Mammary epithelial cell (primary cell): ENCODE measurements at regions not wholly inside any gene's neighbourhood (a gene's known extent, or its start where the extent isn't known, plus 50 kb on each side); places are given as distances from the start of the nearest gene placed in this dataset.

Source experiments
- EZH2 ChIP-seq: IDR thresholded peaks from 2 replicates; pipeline ENCODE4 v1.6.1; 2012; ENCODE audit warnings: low read length, inconsistent platforms, borderline replicate concordance
- TF ChIP-seq, protein P1 (sequence below), 2 donors: IDR thresholded peaks in 1 of 2; conservative IDR thresholded peaks in 1 of 2; 2 replicates each; pipeline ENCODE4 v1.5.1; 2011 to 2012; ENCODE audit warnings: inconsistent platforms in 2 of 2, low read length in 2 of 2, mild to moderate bottlenecking in 2 of 2, control low read depth in 1 of 2, low read depth in 1 of 2; ENCODE audit not compliant: insufficient read depth in 1 of 2; ENCODE audit errors: extremely low read depth in 1 of 2

DNA sequence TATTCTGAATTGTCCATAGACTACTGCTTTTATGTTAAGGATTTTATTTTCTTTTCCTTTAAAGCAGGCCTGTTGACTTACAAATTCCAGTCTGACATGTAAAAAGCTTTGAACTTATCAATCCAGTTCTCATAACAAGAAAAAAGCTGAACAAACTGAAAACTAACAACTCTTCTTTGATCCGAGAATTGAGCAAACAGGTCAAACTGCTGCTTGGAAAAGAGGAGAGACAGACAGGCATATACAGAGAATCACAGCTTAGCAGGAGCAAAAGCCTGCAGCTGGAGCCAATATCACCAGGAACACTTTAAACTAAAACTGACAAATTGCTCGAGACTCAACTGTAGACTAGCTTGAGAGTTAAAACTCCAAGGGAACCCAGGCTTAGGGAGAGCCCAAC, 85.8 kb downstream of the HINT1 start:
- TF ChIP-seq, protein P1, sequence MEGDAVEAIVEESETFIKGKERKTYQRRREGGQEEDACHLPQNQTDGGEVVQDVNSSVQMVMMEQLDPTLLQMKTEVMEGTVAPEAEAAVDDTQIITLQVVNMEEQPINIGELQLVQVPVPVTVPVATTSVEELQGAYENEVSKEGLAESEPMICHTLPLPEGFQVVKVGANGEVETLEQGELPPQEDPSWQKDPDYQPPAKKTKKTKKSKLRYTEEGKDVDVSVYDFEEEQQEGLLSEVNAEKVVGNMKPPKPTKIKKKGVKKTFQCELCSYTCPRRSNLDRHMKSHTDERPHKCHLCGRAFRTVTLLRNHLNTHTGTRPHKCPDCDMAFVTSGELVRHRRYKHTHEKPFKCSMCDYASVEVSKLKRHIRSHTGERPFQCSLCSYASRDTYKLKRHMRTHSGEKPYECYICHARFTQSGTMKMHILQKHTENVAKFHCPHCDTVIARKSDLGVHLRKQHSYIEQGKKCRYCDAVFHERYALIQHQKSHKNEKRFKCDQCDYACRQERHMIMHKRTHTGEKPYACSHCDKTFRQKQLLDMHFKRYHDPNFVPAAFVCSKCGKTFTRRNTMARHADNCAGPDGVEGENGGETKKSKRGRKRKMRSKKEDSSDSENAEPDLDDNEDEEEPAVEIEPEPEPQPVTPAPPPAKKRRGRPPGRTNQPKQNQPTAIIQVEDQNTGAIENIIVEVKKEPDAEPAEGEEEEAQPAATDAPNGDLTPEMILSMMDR (conservative IDR thresholded peaks at IDR 0.05 in 1 of 2, IDR thresholded peaks at IDR 0.05 in 1 of 2; ENCODE audit: extremely low read depth in 1 of 2, insufficient read depth in 1 of 2, low read depth in 1 of 2, low read length in 2 of 2), result no peak
- TF ChIP-seq EZH2, result no peak
